GM18505 (cell line): ENCODE measurements at regions not wholly inside any gene's neighbourhood (a gene's known extent, or its start where the extent isn't known, plus 50 kb on each side); places are given as distances from the start of the nearest gene placed in this dataset.
A peak's percentile ranks its signal among the peaks of the same experiment; 100 is the strongest.
"Not testable (repeated sequence)": the region's sequence is repeated elsewhere in the genome, so short reads cannot be mapped to it uniquely, and the experiment has no call there.

Experiments used
- ATAC-seq: cut with Tn5 transposase; IDR thresholded peaks from one replicate; pipeline ENCODE4 v1.9.1; 2021; ENCODE audit not compliant: unreplicated experiment
- POLR2A ChIP-seq: IDR thresholded peaks from 4 replicates; pipeline ENCODE4 v1.6.1; 2011; ENCODE audit warnings: borderline replicate concordance; ENCODE audit not compliant: insufficient read depth, insufficient read length; ENCODE audit errors: extremely low read depth

GRCh38 chr14:106276326-106277267, 750.2 kb downstream of the TMEM121 start:
- no peak for TF ChIP-seq POLR2A
- no peak for ATAC-seq

- TF ChIP-seq POLR2A, result no peak
- no peak for ATAC-seq
Measured at GRCh38 chr14:106277503-106277902, 751.1 kb downstream of the TMEM121 start.

GRCh38 chr14:106280876-106281275, 754.5 kb downstream of the TMEM121 start:
- ATAC-seq, result no peak
- no peak for TF ChIP-seq POLR2A

GRCh38 chr14:106286697-106287290, 760.4 kb downstream of the TMEM121 start:
- ATAC-seq, result no peak
- TF ChIP-seq POLR2A, result no peak

- no peak for ATAC-seq
- TF ChIP-seq POLR2A, result no peak
Measured at GRCh38 chr14:106287506-106287905, 761.1 kb downstream of the TMEM121 start.

GRCh38 chr14:106291626-106292025, 765.2 kb downstream of the TMEM121 start:
- no peak for ATAC-seq
- TF ChIP-seq POLR2A, result no peak

- no peak for ATAC-seq
- no peak for TF ChIP-seq POLR2A
Measured at GRCh38 chr14:106294324-106294723, 767.9 kb downstream of the TMEM121 start.

- not testable (repeated sequence) for ATAC-seq
Measured at GRCh38 chr14:106300951-106301510, 774.6 kb downstream of the TMEM121 start.

GRCh38 chr14:106301609-106302008, 775.2 kb downstream of the TMEM121 start:
- ATAC-seq, result not testable (repeated sequence)

- TF ChIP-seq POLR2A, result no peak
- ATAC-seq, result no peak
Measured at GRCh38 chr14:106302661-106303060, 776.3 kb downstream of the TMEM121 start.

- no peak for TF ChIP-seq POLR2A
- no peak for ATAC-seq
Measured at GRCh38 chr14:106304271-106304670, 777.9 kb downstream of the TMEM121 start.

- ATAC-seq, result peak; percentile 91
Measured at GRCh38 chr14:106308839-106309389, 782.5 kb downstream of the TMEM121 start.

GRCh38 chr14:106309423-106309822, 783.0 kb downstream of the TMEM121 start:
- no peak for TF ChIP-seq POLR2A
- no peak for ATAC-seq

More at GRCh38 chr14:106308839-106309389, 782.5 kb downstream of the TMEM121 start:
- TF ChIP-seq POLR2A, result no peak

- ATAC-seq, result no peak
- TF ChIP-seq POLR2A, result no peak
Measured at GRCh38 chr14:106315436-106315835, 789.1 kb downstream of the TMEM121 start.

GRCh38 chr14:106317593-106317992, 791.2 kb downstream of the TMEM121 start:
- TF ChIP-seq POLR2A, result no peak
- no peak for ATAC-seq
